ENCODE measurements at regions not wholly inside any gene's neighbourhood (a gene's known extent, or its start where the extent isn't known, plus 50 kb on each side); places are given as distances from the start of the nearest gene placed in this dataset.

GRCh38 chr3:132145833-132146232, 111.0 kb upstream of the CPNE4 start:
- Mint-ChIP-seq H3K9me3 (no peaks in the 10 kb centered on the region), H3K27ac (no peak overlapping the region), H3K4me3 (no peak overlapping the region), H3K27me3 (ENCODE audit: low read depth) (no peaks in the 10 kb centered on the region), H3K4me1 (no peaks in the 10 kb centered on the region), H3K36me3 (ENCODE audit: low read depth) (no peaks in the 10 kb centered on the region)
- no peak for TF ChIP-seq CTCF (IDR thresholded peaks at IDR 0.05; ENCODE audit: unreplicated experiment in 3 of 3)

GRCh38 chr3:132154619-132155018, 119.8 kb upstream of the CPNE4 start:
- H3K27ac Mint-ChIP-seq, result no peak overlapping the region
- no peak overlapping the region for H3K4me3 Mint-ChIP-seq
- TF ChIP-seq CTCF (IDR thresholded peaks at IDR 0.05; ENCODE audit: unreplicated experiment in 3 of 3), result no peak
- H3K4me1 Mint-ChIP-seq, result no peaks in the 10 kb centered on the region
- H3K36me3 Mint-ChIP-seq (ENCODE audit: low read depth), result no peaks in the 10 kb centered on the region
- H3K27me3 Mint-ChIP-seq (ENCODE audit: low read depth), result no peaks in the 10 kb centered on the region
- no peaks in the 10 kb centered on the region for H3K9me3 Mint-ChIP-seq

GRCh38 chr3:132159145-132159544, 124.3 kb upstream of the CPNE4 start:
- Mint-ChIP-seq H3K4me3 (no peak overlapping the region), H3K27me3 (ENCODE audit: low read depth) (peaks cover 4% of the 10 kb centered on the region), H3K4me1 (no peaks in the 10 kb centered on the region), H3K36me3 (ENCODE audit: low read depth) (no peaks in the 10 kb centered on the region), H3K9me3 (no peaks in the 10 kb centered on the region), H3K27ac (no peak overlapping the region)
- TF ChIP-seq CTCF (IDR thresholded peaks at IDR 0.05; ENCODE audit: unreplicated experiment in 3 of 3), result no peak

GRCh38 chr3:132160198-132160597, 125.4 kb upstream of the CPNE4 start:
- Mint-ChIP-seq H3K27me3 (ENCODE audit: low read depth) (peaks cover 4% of the 10 kb centered on the region), H3K4me3 (no peak overlapping the region), H3K27ac (no peak overlapping the region), H3K9me3 (no peaks in the 10 kb centered on the region), H3K4me1 (no peaks in the 10 kb centered on the region), H3K36me3 (ENCODE audit: low read depth) (no peaks in the 10 kb centered on the region)
- TF ChIP-seq CTCF (IDR thresholded peaks at IDR 0.05; ENCODE audit: unreplicated experiment in 3 of 3), result no peak

- Mint-ChIP-seq H3K27me3 (ENCODE audit: low read depth) (peaks cover 4% of the 10 kb centered on the region), H3K27ac (no peak overlapping the region), H3K9me3 (no peaks in the 10 kb centered on the region), H3K4me3 (no peak overlapping the region), H3K4me1 (no peaks in the 10 kb centered on the region), H3K36me3 (ENCODE audit: low read depth) (no peaks in the 10 kb centered on the region)
- no peak for TF ChIP-seq CTCF (IDR thresholded peaks at IDR 0.05; ENCODE audit: unreplicated experiment in 3 of 3)
Observed at GRCh38 chr3:132161608-132162007, 126.8 kb upstream of the CPNE4 start.

- Mint-ChIP-seq H3K4me1 (no peaks in the 10 kb centered on the region), H3K27ac (no peak overlapping the region), H3K36me3 (ENCODE audit: low read depth) (no peaks in the 10 kb centered on the region)
Observed at GRCh38 chr3:132164469-132165092, 129.8 kb upstream of the CPNE4 start.

More at GRCh38 chr3:132164469-132165092, 129.8 kb upstream of the CPNE4 start:
- H3K4me3 Mint-ChIP-seq, result no peak overlapping the region
- peaks cover 4% of the 10 kb centered on the region for H3K27me3 Mint-ChIP-seq (ENCODE audit: low read depth)
- TF ChIP-seq CTCF (IDR thresholded peaks at IDR 0.05; ENCODE audit: unreplicated experiment in 3 of 3), result no peak
- H3K9me3 Mint-ChIP-seq, result no peaks in the 10 kb centered on the region
